Activated naive CD8-positive, alpha-beta T cell treated with anti-CD3 and anti-CD28 coated beads for 36 hours (primary cell): ENCODE measurements at regions not wholly inside any gene's neighbourhood (a gene's known extent, or its start where the extent isn't known, plus 50 kb on each side); places are given as distances from the start of the nearest gene placed in this dataset.

Experiments used
- DNase-seq: peaks from one replicate; pipeline ENCODE4 v3.0.0; 2021
- H3K27ac Mint-ChIP-seq: one replicate; pipeline ENCODE4 v1.8.0; 2022; ENCODE audit warnings: mild to moderate bottlenecking, moderate library complexity, mixed read lengths
- H3K27me3 Mint-ChIP-seq: one replicate; pipeline ENCODE4 v1.8.0; 2022; ENCODE audit warnings: mild to moderate bottlenecking, mixed read lengths
- H3K36me3 Mint-ChIP-seq: one replicate; pipeline ENCODE4 v1.8.0; 2021; ENCODE audit warnings: mild to moderate bottlenecking, mixed read lengths
- H3K4me1 Mint-ChIP-seq: one replicate; pipeline ENCODE4 v1.8.0; 2021; ENCODE audit warnings: mixed read lengths
- H3K4me3 Mint-ChIP-seq: one replicate; pipeline ENCODE4 v1.8.0; 2022; ENCODE audit warnings: mild to moderate bottlenecking, moderate library complexity, mixed read lengths
- H3K9me3 Mint-ChIP-seq: one replicate; pipeline ENCODE4 v1.8.0; 2022; ENCODE audit warnings: mixed read lengths

GRCh38 chr13:32914686-32915085, 101.5 kb upstream of the KL start:
- Mint-ChIP-seq H3K4me3 (no peak overlapping the region), H3K9me3 (peaks cover 10% of the 10 kb centered on the region), H3K4me1 (peaks cover 22% of the 10 kb centered on the region), H3K36me3 (peaks cover 4% of the 10 kb centered on the region), H3K27ac (no peak overlapping the region), H3K27me3 (no peaks in the 10 kb centered on the region)
- DNase-seq = no peak

GRCh38 chr13:32917504-32917903, 98.7 kb upstream of the KL start:
- DNase-seq = no peak
- Mint-ChIP-seq H3K36me3 (peaks cover 4% of the 10 kb centered on the region), H3K4me3 (no peak overlapping the region), H3K27ac (no peak overlapping the region), H3K4me1 (peaks cover 7% of the 10 kb centered on the region), H3K27me3 (no peaks in the 10 kb centered on the region), H3K9me3 (peaks cover 10% of the 10 kb centered on the region)

GRCh38 chr13:32923725-32924124, 92.5 kb upstream of the KL start:
- Mint-ChIP-seq H3K9me3 (no peaks in the 10 kb centered on the region), H3K4me1 (no peaks in the 10 kb centered on the region), H3K36me3 (no peaks in the 10 kb centered on the region), H3K27ac (no peak overlapping the region), H3K27me3 (no peaks in the 10 kb centered on the region), H3K4me3 (no peak overlapping the region)
- no peak for DNase-seq

- Mint-ChIP-seq H3K27me3 (no peaks in the 10 kb centered on the region), H3K27ac (no peak overlapping the region), H3K36me3 (peaks cover 3% of the 10 kb centered on the region), H3K4me3 (no peak overlapping the region), H3K4me1 (no peaks in the 10 kb centered on the region), H3K9me3 (no peaks in the 10 kb centered on the region)
- DNase-seq = no peak
Measured at GRCh38 chr13:32924886-32925285, 91.3 kb upstream of the KL start.

- Mint-ChIP-seq H3K27ac (no peak overlapping the region), H3K27me3 (no peaks in the 10 kb centered on the region), H3K4me1 (no peaks in the 10 kb centered on the region), H3K9me3 (no peaks in the 10 kb centered on the region), H3K4me3 (no peak overlapping the region), H3K36me3 (peaks cover 3% of the 10 kb centered on the region)
- DNase-seq = no peak
Measured at GRCh38 chr13:32925506-32925905, 90.7 kb upstream of the KL start.

GRCh38 chr13:32932376-32932775, 83.8 kb upstream of the KL start:
- Mint-ChIP-seq H3K36me3 (peaks cover 3% of the 10 kb centered on the region), H3K9me3 (peaks cover 6% of the 10 kb centered on the region), H3K4me3 (no peak overlapping the region)

GRCh38 chr13:32936716-32937115, 79.5 kb upstream of the KL start:
- no peak overlapping the region for H3K27ac Mint-ChIP-seq
- H3K4me1 Mint-ChIP-seq = peaks cover 13% of the 10 kb centered on the region
- no peak for DNase-seq
- H3K27me3 Mint-ChIP-seq = peaks cover 8% of the 10 kb centered on the region
- peaks cover 3% of the 10 kb centered on the region for H3K9me3 Mint-ChIP-seq
- no peaks in the 10 kb centered on the region for H3K36me3 Mint-ChIP-seq
- H3K4me3 Mint-ChIP-seq = no peak overlapping the region

More at GRCh38 chr13:32932376-32932775, 83.8 kb upstream of the KL start:
- no peak for DNase-seq
- Mint-ChIP-seq H3K4me1 (no peaks in the 10 kb centered on the region), H3K27me3 (peaks cover 8% of the 10 kb centered on the region), H3K27ac (no peak overlapping the region)

GRCh38 chr13:32938314-32938713, 77.9 kb upstream of the KL start:
- Mint-ChIP-seq H3K9me3 (no peaks in the 10 kb centered on the region), H3K27me3 (peaks cover 8% of the 10 kb centered on the region), H3K27ac (no peak overlapping the region), H3K36me3 (no peaks in the 10 kb centered on the region), H3K4me1 (peaks cover 13% of the 10 kb centered on the region), H3K4me3 (no peak overlapping the region)
- DNase-seq = no peak

GRCh38 chr13:32938907-32939306, 77.3 kb upstream of the KL start:
- Mint-ChIP-seq H3K4me3 (no peak overlapping the region), H3K4me1 (peaks cover 13% of the 10 kb centered on the region), H3K9me3 (no peaks in the 10 kb centered on the region), H3K36me3 (no peaks in the 10 kb centered on the region), H3K27ac (no peak overlapping the region), H3K27me3 (peaks cover 8% of the 10 kb centered on the region)
- no peak for DNase-seq

- no peak for DNase-seq
- H3K36me3 Mint-ChIP-seq = no peaks in the 10 kb centered on the region
- no peak overlapping the region for H3K4me3 Mint-ChIP-seq
- H3K27me3 Mint-ChIP-seq = peaks cover 8% of the 10 kb centered on the region
- no peaks in the 10 kb centered on the region for H3K9me3 Mint-ChIP-seq
- no peak overlapping the region for H3K27ac Mint-ChIP-seq
- peaks cover 13% of the 10 kb centered on the region for H3K4me1 Mint-ChIP-seq
Measured at GRCh38 chr13:32940601-32941000, 75.6 kb upstream of the KL start.

GRCh38 chr13:32941368-32941767, 74.9 kb upstream of the KL start:
- Mint-ChIP-seq H3K9me3 (no peaks in the 10 kb centered on the region), H3K4me1 (peaks cover 13% of the 10 kb centered on the region), H3K27me3 (peaks cover under 1% of the 10 kb centered on the region), H3K36me3 (no peaks in the 10 kb centered on the region), H3K4me3 (no peak overlapping the region), H3K27ac (no peak overlapping the region)
- DNase-seq = no peak

- no peaks in the 10 kb centered on the region for H3K36me3 Mint-ChIP-seq
- DNase-seq = no peak
- H3K27me3 Mint-ChIP-seq = no peaks in the 10 kb centered on the region
- peaks cover 2% of the 10 kb centered on the region for H3K4me1 Mint-ChIP-seq
- no peaks in the 10 kb centered on the region for H3K9me3 Mint-ChIP-seq
- H3K4me3 Mint-ChIP-seq = no peak overlapping the region
- no peak overlapping the region for H3K27ac Mint-ChIP-seq
Measured at GRCh38 chr13:32946558-32946957, 69.7 kb upstream of the KL start.

- no peak overlapping the region for H3K4me3 Mint-ChIP-seq
- DNase-seq = no peak
Measured at GRCh38 chr13:32947411-32948276, 68.6 kb upstream of the KL start.

GRCh38 chr13:32949820-32950219, 66.4 kb upstream of the KL start:
- no peaks in the 10 kb centered on the region for H3K9me3 Mint-ChIP-seq
- H3K4me3 Mint-ChIP-seq = no peak overlapping the region
- H3K27ac Mint-ChIP-seq = no peak overlapping the region
- no peak for DNase-seq
- no peaks in the 10 kb centered on the region for H3K4me1 Mint-ChIP-seq
- H3K36me3 Mint-ChIP-seq = no peaks in the 10 kb centered on the region
- H3K27me3 Mint-ChIP-seq = no peaks in the 10 kb centered on the region

More at GRCh38 chr13:32947411-32948276, 68.6 kb upstream of the KL start:
- Mint-ChIP-seq H3K27ac (no peak overlapping the region), H3K4me1 (no peaks in the 10 kb centered on the region), H3K27me3 (no peaks in the 10 kb centered on the region), H3K9me3 (no peaks in the 10 kb centered on the region), H3K36me3 (no peaks in the 10 kb centered on the region)

- H3K27ac Mint-ChIP-seq = no peak overlapping the region
- no peaks in the 10 kb centered on the region for H3K27me3 Mint-ChIP-seq
- no peaks in the 10 kb centered on the region for H3K36me3 Mint-ChIP-seq
- H3K9me3 Mint-ChIP-seq = no peaks in the 10 kb centered on the region
- H3K4me3 Mint-ChIP-seq = no peak overlapping the region
- H3K4me1 Mint-ChIP-seq = no peaks in the 10 kb centered on the region
- no peak for DNase-seq
Measured at GRCh38 chr13:32951580-32951979, 64.6 kb upstream of the KL start.

- no peak for DNase-seq
- Mint-ChIP-seq H3K27ac (no peak overlapping the region), H3K4me3 (no peak overlapping the region), H3K4me1 (no peaks in the 10 kb centered on the region), H3K27me3 (no peaks in the 10 kb centered on the region), H3K9me3 (no peaks in the 10 kb centered on the region), H3K36me3 (no peaks in the 10 kb centered on the region)
Measured at GRCh38 chr13:32955881-32956594, 60.2 kb upstream of the KL start.
